ENCODE measurements at regions not wholly inside any gene's neighbourhood (a gene's known extent, or its start where the extent isn't known, plus 50 kb on each side); places are given as distances from the start of the nearest gene placed in this dataset.

GRCh38 chr18:47316924-47317323 lies 65.5 kb upstream of the SKOR2 start:
- Mint-ChIP-seq H3K27me3 (peaks cover 15% of the 10 kb centered on the region), H3K36me3 (ENCODE audit: low read depth) (no peaks in the 10 kb centered on the region), H3K9me3 (no peaks in the 10 kb centered on the region), H3K4me3 (no peak overlapping the region), H3K4me1 (peaks cover 1% of the 10 kb centered on the region), H3K27ac (no peak overlapping the region)
- ChIA-PET CTCF (no interaction called here), POLR2A (no interaction called here)
- no peak for DNase-seq

DNA sequence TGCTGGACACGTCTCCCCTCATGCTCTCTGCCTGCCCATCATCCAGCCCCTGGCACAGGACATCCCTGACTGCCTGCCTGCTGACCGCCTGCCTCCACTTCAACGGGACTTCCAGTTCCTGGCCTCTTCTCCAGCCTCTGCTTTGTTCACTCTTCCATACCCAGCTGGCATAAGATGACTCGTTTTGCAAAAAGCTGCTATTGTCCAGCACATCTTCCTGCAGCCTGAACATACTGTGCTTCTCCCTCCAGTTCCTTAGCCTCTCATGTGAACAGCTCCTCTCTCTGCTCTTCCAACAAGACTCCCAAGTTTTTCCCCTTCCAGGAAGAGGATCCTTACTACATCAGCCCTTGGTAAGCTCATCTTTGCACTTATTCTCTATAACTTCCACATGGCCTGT lies 62.4 kb upstream of the SKOR2 start:
- no peak overlapping the region for H3K4me3 Mint-ChIP-seq
- H3K27ac Mint-ChIP-seq, result no peak overlapping the region
- H3K27me3 Mint-ChIP-seq, result peaks cover 13% of the 10 kb centered on the region
- POLR2A ChIA-PET, result no interaction called here
- H3K9me3 Mint-ChIP-seq, result no peaks in the 10 kb centered on the region
- no peaks in the 10 kb centered on the region for H3K36me3 Mint-ChIP-seq (ENCODE audit: low read depth)
- no peaks in the 10 kb centered on the region for H3K4me1 Mint-ChIP-seq
- DNase-seq, result no peak
- CTCF ChIA-PET, result no interaction called here

GRCh38 chr18:47311585-47311984 lies 60.1 kb upstream of the SKOR2 start:
- Mint-ChIP-seq H3K4me1 (no peaks in the 10 kb centered on the region), H3K36me3 (ENCODE audit: low read depth) (no peaks in the 10 kb centered on the region), H3K4me3 (no peak overlapping the region), H3K27me3 (peaks cover 10% of the 10 kb centered on the region), H3K9me3 (no peaks in the 10 kb centered on the region), H3K27ac (no peak overlapping the region)
- ChIA-PET POLR2A (no interaction called here), CTCF (no interaction called here)
- DNase-seq, result no peak

Data from activated CD4-positive, alpha-beta memory T cell treated with anti-CD3 and anti-CD28 coated beads, Interleukin-2, amount 10 ng/mL, durations not matched to agents 7 days and 5 days (primary cell).